Common myeloid progenitor, CD34-positive (primary cell): ENCODE measurements at regions not wholly inside any gene's neighbourhood (a gene's known extent, or its start where the extent isn't known, plus 50 kb on each side); places are given as distances from the start of the nearest gene placed in this dataset.
A peak's percentile ranks its signal among the peaks of the same experiment; 100 is the strongest.

ENCODE experiments used
- CTCF ChIA-PET: fragments of 350-600 bp; sonication (Branson Sonifier 250); formaldehyde crosslinking; loops from one replicate; lab custom pipeline; 2021; ENCODE audit warnings: antibody characterized with exemption; lab: Charles Lee
- POLR2A ChIA-PET: fragments of 350-600 bp; sonication (Branson Sonifier 250); formaldehyde crosslinking; loops from one replicate; lab custom pipeline; 2021; ENCODE audit warnings: antibody characterized with exemption; lab: Charles Lee
- DNase-seq, 3 donors: peaks; one replicate each; pipeline versions ENCODE4 v3.0.0 to v3.0.0-alpha.2; 2013
- H3K27ac ChIP-seq, 2 experiments: 1 replicate in 1 of 2; 2 replicates in 1 of 2; pipeline ENCODE4 v1.7.0; 2013; ENCODE audit warnings: inconsistent platforms in 2 of 2, low read length in 2 of 2, mild to moderate bottlenecking in 2 of 2, low read depth in 1 of 2, moderate library complexity in 1 of 2; ENCODE audit not compliant: severe bottlenecking in 2 of 2, insufficient read depth in 1 of 2, poor library complexity in 1 of 2
- H3K27me3 ChIP-seq, 5 experiments: replicated peaks in 2 of 5; 1 replicate in 3 of 5; 2 replicates in 2 of 5; pipeline versions ENCODE4 v1.6.1 to v1.7.0; 2013; ENCODE audit warnings: low read length in 4 of 5, mild to moderate bottlenecking in 2 of 5, moderate library complexity in 2 of 5, inconsistent platforms in 1 of 5; ENCODE audit not compliant: insufficient read depth in 5 of 5, control insufficient read depth in 4 of 5
- H3K36me3 ChIP-seq, 4 experiments: 1 replicate in 2 of 4; 2 replicates in 2 of 4; pipeline versions ENCODE4 v1.6.1 to v1.7.0; 2013; ENCODE audit warnings: low read length in 3 of 4, control low read depth in 1 of 4, mild to moderate bottlenecking in 1 of 4; ENCODE audit not compliant: control insufficient read depth in 4 of 4, insufficient read depth in 4 of 4
- H3K4me1 ChIP-seq, 4 experiments: 1 replicate in 3 of 4; 2 replicates in 1 of 4; pipeline versions ENCODE4 v1.6.1 to v1.7.1; 2013; ENCODE audit warnings: low read length in 3 of 4, mild to moderate bottlenecking in 3 of 4, control low read depth in 1 of 4, inconsistent platforms in 1 of 4, moderate library complexity in 1 of 4; ENCODE audit not compliant: control insufficient read depth in 4 of 4, insufficient read depth in 4 of 4; ENCODE audit errors: control extremely low read depth in 1 of 4
- H3K4me3 ChIP-seq, 7 experiments: 1 replicate in 4 of 7; 2 replicates in 3 of 7; pipeline versions ENCODE4 v1.5.1 to v1.7.0; 2013; ENCODE audit warnings: mild to moderate bottlenecking in 7 of 7, low read length in 6 of 7, moderate library complexity in 6 of 7, inconsistent platforms in 2 of 7, low read depth in 2 of 7, control low read depth in 1 of 7; ENCODE audit not compliant: insufficient read depth in 4 of 7, control insufficient read depth in 1 of 7; ENCODE audit errors: extremely low read depth in 1 of 7
- H3K9me3 ChIP-seq, 5 experiments: 1 replicate in 4 of 5; 2 replicates in 1 of 5; pipeline versions ENCODE4 v1.6.1 to v1.7.1; 2013; ENCODE audit warnings: low read length in 4 of 5, mild to moderate bottlenecking in 2 of 5, inconsistent platforms in 1 of 5, low read depth in 1 of 5, moderate library complexity in 1 of 5; ENCODE audit not compliant: control insufficient read depth in 4 of 5, insufficient read depth in 2 of 5; ENCODE audit errors: control extremely low read depth in 1 of 5
- WGBS: methylation state at CpG from one replicate; pipeline ENCODE4 v1.1.5; 2013; ENCODE audit not compliant: insufficient coverage; 5-methylcytosine and 5-hydroxymethylcytosine counted together

- Histone ChIP-seq H3K27me3 (no peaks in the 10 kb centered on the region), H3K4me3 (no peak overlapping the region), H3K27ac (no peak overlapping the region), H3K9me3 (no peaks in the 10 kb centered on the region), H3K36me3 (no peaks in the 10 kb centered on the region), H3K4me1 (peaks cover 0 to 13% (median 1%) of the 10 kb centered on the region in 4 experiments)
- DNase-seq, result no peak
- WGBS, result 100% methylated on average over 2 of the region's 2 CpGs
- CTCF ChIA-PET, result no interaction called here
- POLR2A ChIA-PET, result no interaction called here
These were observed 99.7 kb downstream of the MAF start for GRCh38 chr16:79500866-79501265.

DNA sequence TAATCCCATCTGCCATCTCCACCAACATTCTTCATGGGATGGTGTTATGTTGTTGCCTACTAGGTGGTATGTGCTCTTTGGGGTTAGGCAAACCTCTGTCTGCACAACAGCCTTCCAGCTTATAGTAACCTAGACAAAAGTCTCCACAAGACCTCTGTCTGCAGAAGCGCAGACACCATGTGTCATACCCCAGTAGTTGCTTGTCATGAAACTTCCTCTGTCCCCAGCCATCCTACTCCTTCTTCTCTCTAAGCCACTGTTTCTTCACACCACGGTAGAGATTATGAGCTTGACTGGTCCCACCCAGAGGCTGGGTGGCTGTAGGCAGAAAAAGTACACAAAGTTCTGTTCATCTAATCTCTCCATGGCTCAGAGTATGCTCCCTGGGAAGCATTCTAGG is 100.3 kb downstream of the MAF start:
- ChIA-PET POLR2A (no interaction called here), CTCF (no interaction called here)
- no peak for DNase-seq
- no peaks in the 10 kb centered on the region for H3K27me3 ChIP-seq
- H3K9me3 ChIP-seq, result peaks cover 0 to 3% (median 0%) of the 10 kb centered on the region in 5 experiments
- no peaks in the 10 kb centered on the region for H3K36me3 ChIP-seq
- H3K27ac ChIP-seq, result no peak overlapping the region
- no CpG with 5 or more reads among the region's 2 CpGs for WGBS
- H3K4me1 ChIP-seq, result peaks cover 0 to 13% (median 1%) of the 10 kb centered on the region in 4 experiments
- no peak overlapping the region for H3K4me3 ChIP-seq

- no peaks in the 10 kb centered on the region for H3K27me3 ChIP-seq
- H3K27ac ChIP-seq, result no peak overlapping the region
- DNase-seq, result no peak
- H3K4me3 ChIP-seq, result no peak overlapping the region
- 100% methylated on average over 1 of the region's 1 CpG for WGBS
- H3K9me3 ChIP-seq, result peaks cover 0 to 6% (median 0%) of the 10 kb centered on the region in 5 experiments
- H3K4me1 ChIP-seq, result peaks cover 0 to 13% (median 1%) of the 10 kb centered on the region in 4 experiments
- CTCF ChIA-PET, result interaction anchor here (1.4 kb wide), 1 partner anchor 14 kb away, joined by 4 read pairs; no protein-coding TSS in a partner anchor
- POLR2A ChIA-PET, result no interaction called here
- no peaks in the 10 kb centered on the region for H3K36me3 ChIP-seq
These were observed 101.6 kb downstream of the MAF start for GRCh38 chr16:79498928-79499327.

DNA sequence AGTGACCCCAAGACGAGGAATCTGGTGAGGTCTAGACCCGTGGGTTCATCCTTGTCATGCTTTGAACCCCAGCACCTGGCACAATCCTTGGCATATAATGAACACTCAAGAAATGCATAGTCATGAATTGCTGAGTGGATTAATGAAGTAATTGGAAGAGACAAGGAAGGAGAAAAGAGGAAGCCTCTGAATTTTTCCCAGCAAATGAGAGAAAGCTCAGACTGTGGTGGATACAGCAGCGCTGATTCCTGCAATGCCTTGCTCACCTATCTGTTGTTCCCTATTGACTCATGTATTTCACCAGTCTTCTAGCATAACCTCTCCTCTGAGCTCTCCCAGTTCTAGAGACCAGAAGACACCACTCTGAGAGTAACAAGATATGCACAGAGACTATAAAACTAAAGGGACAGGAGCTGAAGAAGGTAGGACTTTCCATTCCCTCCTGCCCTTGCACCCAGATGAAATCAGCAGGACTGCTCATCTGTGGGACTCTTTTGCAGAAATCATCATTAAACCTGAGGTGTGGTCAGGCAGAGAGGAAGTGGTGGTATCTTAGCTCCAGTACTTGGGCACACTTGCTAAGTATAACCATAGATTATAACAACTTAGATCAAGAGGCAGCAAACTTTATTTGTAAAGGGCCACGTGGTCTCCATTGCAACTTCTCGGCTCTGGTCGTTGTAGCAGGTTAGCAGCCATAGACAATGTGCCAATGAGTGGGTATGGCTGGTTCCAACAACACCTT is 102.8 kb downstream of the MAF start:
- ChIA-PET CTCF (interaction anchor here (0.8 to 1.4 kb wide), 3 partner anchors 14 to 51 kb away, joined by 3 to 4 read pairs (median 3); no protein-coding TSS in a partner anchor), POLR2A (no interaction called here)
- Histone ChIP-seq H3K4me3 (no peak overlapping the region), H3K36me3 (no peaks in the 10 kb centered on the region), H3K27ac (no peak overlapping the region), H3K9me3 (peaks cover 0 to 6% (median 0%) of the 10 kb centered on the region in 5 experiments), H3K4me1 (peaks cover 0 to 13% (median 1%) of the 10 kb centered on the region in 4 experiments), H3K27me3 (no peaks in the 10 kb centered on the region)
- 94% methylated on average over 2 of the region's 6 CpGs for WGBS
- DNase-seq, result peak in 2 of 3 donors; percentile 34 to 39

GRCh38 chr16:79493911-79494310 is 106.6 kb downstream of the MAF start:
- peaks cover 0 to 6% (median 0%) of the 10 kb centered on the region in 5 experiments for H3K9me3 ChIP-seq
- DNase-seq, result no peak
- H3K27me3 ChIP-seq, result peaks cover 0 to 2% (median 0%) of the 10 kb centered on the region in 5 experiments
- POLR2A ChIA-PET, result no interaction called here
- no peaks in the 10 kb centered on the region for H3K36me3 ChIP-seq
- peaks cover 0 to 13% (median 1%) of the 10 kb centered on the region in 4 experiments for H3K4me1 ChIP-seq
- CTCF ChIA-PET, result interaction anchor here (0.6 to 1.5 kb wide), 2 partner anchors 14 to 446 kb away, joined by 3 read pairs; no protein-coding TSS in a partner anchor
- H3K4me3 ChIP-seq, result no peak overlapping the region
- H3K27ac ChIP-seq, result no peak overlapping the region
- 82% methylated on average over 1 of the region's 2 CpGs for WGBS

- Histone ChIP-seq H3K4me1 (no peaks in the 10 kb centered on the region), H3K27me3 (peaks cover 0 to 2% (median 0%) of the 10 kb centered on the region in 5 experiments), H3K36me3 (no peaks in the 10 kb centered on the region), H3K27ac (no peak overlapping the region), H3K4me3 (no peak overlapping the region), H3K9me3 (peaks cover 0 to 6% (median 0%) of the 10 kb centered on the region in 5 experiments)
- 98% methylated on average over 4 of the region's 10 CpGs for WGBS
- ChIA-PET POLR2A (no interaction called here), CTCF (no interaction called here)
- DNase-seq, result no peak
These were observed 108.5 kb downstream of the MAF start for GRCh38 chr16:79492036-79492435.

- no CpG with 5 or more reads among the region's 3 CpGs for WGBS
- CTCF ChIA-PET, result no interaction called here
- no peak overlapping the region for H3K27ac ChIP-seq
These were observed 115.5 kb downstream of the MAF start for GRCh38 chr16:79485020-79485419.

More at GRCh38 chr16:79485020-79485419, 115.5 kb downstream of the MAF start:
- Histone ChIP-seq H3K4me1 (peaks cover 0 to 2% (median 0%) of the 10 kb centered on the region in 4 experiments), H3K36me3 (no peaks in the 10 kb centered on the region), H3K4me3 (no peak overlapping the region), H3K9me3 (no peaks in the 10 kb centered on the region), H3K27me3 (peaks cover 0 to 5% (median 0%) of the 10 kb centered on the region in 5 experiments)
- POLR2A ChIA-PET, result no interaction called here
- DNase-seq, result no peak
